Neuronal stem cell (in vitro differentiated cells): ENCODE measurements at regions not wholly inside any gene's neighbourhood (a gene's known extent, or its start where the extent isn't known, plus 50 kb on each side); places are given as distances from the start of the nearest gene placed in this dataset.

Experiments used
- DNase-seq: peaks from one replicate; pipeline ENCODE4 v3.0.0-alpha.2; 2013; ENCODE audit warnings: low spot score
- H2AFZ ChIP-seq: one replicate; pipeline ENCODE4 v1.6.1; 2013; ENCODE audit warnings: mild to moderate bottlenecking, low read length, inconsistent platforms
- H2AK5ac ChIP-seq: 2 replicates; pipeline ENCODE4 v1.6.1; 2013; ENCODE audit warnings: low read depth, mild to moderate bottlenecking, inconsistent platforms, low read length, moderate library complexity, mixed read lengths
- H2BK120ac ChIP-seq: 2 replicates; pipeline ENCODE4 v1.6.1; 2013; ENCODE audit warnings: low read depth, mild to moderate bottlenecking, inconsistent platforms, low read length, moderate library complexity, mixed read lengths
- H2BK12ac ChIP-seq: one replicate; pipeline ENCODE4 v1.6.1; 2013; ENCODE audit warnings: low read length, inconsistent platforms
- H2BK15ac ChIP-seq: 2 replicates; pipeline ENCODE4 v1.6.1; 2013; ENCODE audit warnings: mild to moderate bottlenecking, low read length, inconsistent platforms, mixed read lengths
- H2BK5ac ChIP-seq: one replicate; pipeline ENCODE4 v1.6.1; 2013; ENCODE audit warnings: inconsistent platforms, mild to moderate bottlenecking, low read length, moderate library complexity
- H3K14ac ChIP-seq: one replicate; pipeline ENCODE4 v1.6.1; 2013; ENCODE audit warnings: low read length, inconsistent platforms
- H3K18ac ChIP-seq: 2 replicates; pipeline ENCODE4 v1.6.1; 2013; ENCODE audit warnings: low read length, inconsistent platforms
- H3K23ac ChIP-seq: 2 replicates; pipeline ENCODE4 v1.6.1; 2013; ENCODE audit warnings: low read depth, mild to moderate bottlenecking, mixed read lengths, low read length, inconsistent platforms; ENCODE audit not compliant: poor library complexity
- H3K27ac ChIP-seq: replicated peaks from 3 replicates; pipeline ENCODE4 v1.5.1; 2013; ENCODE audit warnings: low read length, inconsistent platforms
- H3K27me3 ChIP-seq, 3 experiments: 2 replicates each; pipeline ENCODE4 v1.6.1; 2013; ENCODE audit warnings: low read length in 3 of 3, mild to moderate bottlenecking in 2 of 3, inconsistent platforms in 1 of 3, low read depth in 1 of 3, mixed read lengths in 1 of 3, moderate library complexity in 1 of 3; ENCODE audit not compliant: control insufficient read depth in 3 of 3, insufficient read depth in 3 of 3
- H3K36me3 ChIP-seq, 2 donors: replicated peaks in 1 of 2; 2 replicates each; pipeline ENCODE4 v1.6.1; 2013; ENCODE audit warnings: low read length in 2 of 2; ENCODE audit not compliant: control insufficient read depth in 2 of 2, insufficient read depth in 2 of 2
- H3K4ac ChIP-seq: 2 replicates; pipeline ENCODE4 v1.6.1; 2013; ENCODE audit warnings: inconsistent platforms, mild to moderate bottlenecking, low read length, moderate library complexity
- H3K4me1 ChIP-seq, 2 donors: 1 replicate in 1 of 2; 2 replicates in 1 of 2; pipeline ENCODE4 v1.6.1; 2013; ENCODE audit warnings: low read length in 2 of 2, low read depth in 1 of 2; ENCODE audit not compliant: control insufficient read depth in 2 of 2, insufficient read depth in 1 of 2
- H3K4me2 ChIP-seq: one replicate; pipeline ENCODE4 v1.6.1; 2013; ENCODE audit warnings: mild to moderate bottlenecking, low read length, inconsistent platforms; ENCODE audit not compliant: insufficient read depth, poor library complexity, severe bottlenecking
- H3K4me3 ChIP-seq, 2 donors: 2 replicates each; pipeline ENCODE4 v1.5.1; 2013; ENCODE audit warnings: low read length in 2 of 2, mild to moderate bottlenecking in 2 of 2, inconsistent platforms in 1 of 2, moderate library complexity in 1 of 2
- H3K79me1 ChIP-seq: one replicate; pipeline ENCODE4 v1.6.1; 2013; ENCODE audit warnings: low read depth, mild to moderate bottlenecking, inconsistent platforms, low read length, moderate library complexity
- H3K9ac ChIP-seq: one replicate; pipeline ENCODE4 v1.6.1; 2013; ENCODE audit warnings: mild to moderate bottlenecking, low read depth, low read length, inconsistent platforms; ENCODE audit not compliant: poor library complexity
- H3K9me3 ChIP-seq, 2 donors: replicated peaks in 1 of 2; 2 replicates each; pipeline versions ENCODE3 to v1.6.1; 2013; ENCODE audit warnings: low read length in 2 of 2, mild to moderate bottlenecking in 2 of 2, inconsistent platforms in 1 of 2, low read depth in 1 of 2, mixed read lengths in 1 of 2, moderate library complexity in 1 of 2; ENCODE audit not compliant: control insufficient read depth in 2 of 2, insufficient read depth in 1 of 2
- H4K8ac ChIP-seq: one replicate; pipeline ENCODE4 v1.6.1; 2013; ENCODE audit warnings: low read depth, mild to moderate bottlenecking, inconsistent platforms, low read length, moderate library complexity
- H4K91ac ChIP-seq: one replicate; pipeline ENCODE4 v1.6.1; 2013; ENCODE audit warnings: low read length, low read depth, mild to moderate bottlenecking, inconsistent platforms; ENCODE audit not compliant: poor library complexity
- WGBS, 2 donors: extraction: QIAGEN DNeasy Blood & Tissue Kit; methylation state at CpG; one replicate each; pipeline ENCODE4 v1.1.7; 2013; ENCODE audit warnings: missing lambda C conversion rate in 2 of 2, mixed read lengths in 1 of 2; ENCODE audit not compliant: insufficient read length in 2 of 2, insufficient replicate concordance in 1 of 2; ENCODE audit errors: extremely low coverage in 2 of 2; 5-methylcytosine and 5-hydroxymethylcytosine counted together

GRCh38 chr10:109070492-109070891 is 852.8 kb downstream of the XPNPEP1 start:
- Histone ChIP-seq H4K91ac (no peak overlapping the region), H2BK15ac (no peak overlapping the region), H2BK5ac (no peak overlapping the region), H3K9me3 (no peaks in the 10 kb centered on the region), H2AK5ac (no peak overlapping the region), H3K4me2 (no peak overlapping the region), H3K36me3 (no peaks in the 10 kb centered on the region), H3K27me3 (no peaks in the 10 kb centered on the region), H3K27ac (no peak overlapping the region), H3K14ac (no peak overlapping the region), H3K79me1 (no peaks in the 10 kb centered on the region), H3K23ac (no peak overlapping the region), H2BK12ac (no peak overlapping the region), H4K8ac (no peak overlapping the region), H3K9ac (no peak overlapping the region), H2AFZ (no peak overlapping the region), H2BK120ac (no peak overlapping the region), H3K4me3 (no peak overlapping the region), H3K4me1 (no peaks in the 10 kb centered on the region), H3K4ac (no peak overlapping the region), H3K18ac (no peak overlapping the region)
- DNase-seq = no peak

- H3K4me3 ChIP-seq = no peak overlapping the region
- H2BK5ac ChIP-seq = no peak overlapping the region
- no peak overlapping the region for H2BK120ac ChIP-seq
- no peak overlapping the region for H3K23ac ChIP-seq
- H2BK15ac ChIP-seq = no peak overlapping the region
- H3K27me3 ChIP-seq = no peaks in the 10 kb centered on the region
- H3K4ac ChIP-seq = no peak overlapping the region
- no peak overlapping the region for H3K18ac ChIP-seq
- no peak overlapping the region for H3K4me2 ChIP-seq
- H3K27ac ChIP-seq = no peak overlapping the region
- no peak overlapping the region for H2AK5ac ChIP-seq
- H3K36me3 ChIP-seq = no peaks in the 10 kb centered on the region
- DNase-seq = no peak
- no peak overlapping the region for H2AFZ ChIP-seq
- H2BK12ac ChIP-seq = no peak overlapping the region
- no peak overlapping the region for H4K8ac ChIP-seq
- no peaks in the 10 kb centered on the region for H3K4me1 ChIP-seq
- H3K79me1 ChIP-seq = no peaks in the 10 kb centered on the region
- no peak overlapping the region for H3K14ac ChIP-seq
- H3K9ac ChIP-seq = no peak overlapping the region
- no peaks in the 10 kb centered on the region for H3K9me3 ChIP-seq
- H4K91ac ChIP-seq = no peak overlapping the region
Measured at GRCh38 chr10:109067031-109067430, 856.3 kb downstream of the XPNPEP1 start.

- no peak overlapping the region for H2BK120ac ChIP-seq
- H3K18ac ChIP-seq = no peak overlapping the region
- H3K36me3 ChIP-seq = no peaks in the 10 kb centered on the region
- H3K4me3 ChIP-seq = no peak overlapping the region
- H2BK12ac ChIP-seq = no peak overlapping the region
- no peak overlapping the region for H2AK5ac ChIP-seq
- no peak overlapping the region for H3K4me2 ChIP-seq
- no peaks in the 10 kb centered on the region for H3K4me1 ChIP-seq
- H2BK5ac ChIP-seq = no peak overlapping the region
- H2BK15ac ChIP-seq = no peak overlapping the region
- H3K9ac ChIP-seq = no peak overlapping the region
- no peak overlapping the region for H4K8ac ChIP-seq
- no peak overlapping the region for H4K91ac ChIP-seq
- no peak for DNase-seq
- no peak overlapping the region for H3K14ac ChIP-seq
- H3K79me1 ChIP-seq = no peaks in the 10 kb centered on the region
- no peak overlapping the region for H3K27ac ChIP-seq
- H3K27me3 ChIP-seq = no peaks in the 10 kb centered on the region
- no CpG with 5 or more reads among the region's 2 CpGs for WGBS, 2 donors
- H3K9me3 ChIP-seq = no peaks in the 10 kb centered on the region
- no peak overlapping the region for H3K4ac ChIP-seq
- H2AFZ ChIP-seq = no peak overlapping the region
- H3K23ac ChIP-seq = no peak overlapping the region
Measured at GRCh38 chr10:109065821-109066220, 857.5 kb downstream of the XPNPEP1 start.

- no peak overlapping the region for H2AFZ ChIP-seq
- H3K23ac ChIP-seq = no peak overlapping the region
- H3K14ac ChIP-seq = no peak overlapping the region
- no peak for DNase-seq
- no peaks in the 10 kb centered on the region for H3K27me3 ChIP-seq
- H4K91ac ChIP-seq = no peak overlapping the region
- H3K4me3 ChIP-seq = no peak overlapping the region
- no peak overlapping the region for H3K9ac ChIP-seq
- H3K4me1 ChIP-seq = no peaks in the 10 kb centered on the region
- no peaks in the 10 kb centered on the region for H3K79me1 ChIP-seq
- H2AK5ac ChIP-seq = no peak overlapping the region
- peaks cover 0 to 3% of the 10 kb centered on the region in 2 donors for H3K9me3 ChIP-seq
- no peak overlapping the region for H3K4me2 ChIP-seq
- no peak overlapping the region for H3K27ac ChIP-seq
- H2BK5ac ChIP-seq = no peak overlapping the region
- no peak overlapping the region for H3K18ac ChIP-seq
- no peak overlapping the region for H2BK15ac ChIP-seq
- no peak overlapping the region for H2BK12ac ChIP-seq
- H3K36me3 ChIP-seq = no peaks in the 10 kb centered on the region
- no peak overlapping the region for H2BK120ac ChIP-seq
- H3K4ac ChIP-seq = no peak overlapping the region
- no peak overlapping the region for H4K8ac ChIP-seq
Measured at GRCh38 chr10:109062371-109062770, 860.9 kb downstream of the XPNPEP1 start.
